ENCODE measurements at regions not wholly inside any gene's neighbourhood (a gene's known extent, or its start where the extent isn't known, plus 50 kb on each side); places are given as distances from the start of the nearest gene placed in this dataset.
"Not testable (repeated sequence)": the region's sequence is repeated elsewhere in the genome, so short reads cannot be mapped to it uniquely, and the experiment has no call there.

- RAD21 ChIA-PET (ENCODE audit: low non-redundant PET in 1 of 2, low total read pairs in 2 of 2, uncharacterized antibody in 2 of 2, unreplicated experiment in 2 of 2); H3K27me3 ChIP-seq (ENCODE audit: insufficient read depth, low read length); ATAC-seq; H3K36me3 ChIP-seq (ENCODE audit: control insufficient read depth in 1 of 2, insufficient read depth in 2 of 2, low read length in 2 of 2); CTCF ChIA-PET; H3K4me1 ChIP-seq (ENCODE audit: control insufficient read depth in 1 of 2, insufficient read depth in 2 of 2, low read length in 2 of 2); H3K9me2 ChIP-seq (ENCODE audit: insufficient read depth); H2AFZ ChIP-seq (ENCODE audit: low read depth, low read length, poor library complexity, severe bottlenecking); H4K20me1 ChIP-seq (ENCODE audit: insufficient read depth); BruUV-seq (replicated peaks); H3K79me2 ChIP-seq (ENCODE audit: insufficient read depth, low read length); POLR2A ChIA-PET; H3K4me2 ChIP-seq (ENCODE audit: low read length); intact Hi-C loops (cut with micrococcal nuclease); H3K9me3 ChIP-seq (ENCODE audit: control insufficient read depth in 1 of 2, insufficient read depth in 1 of 2, low read depth in 1 of 2, low read length in 2 of 2); DNase-seq (ENCODE audit: low read depth, low spot score); H3K4me3 ChIP-seq (replicated peaks in 1 of 2; ENCODE audit: low read depth in 1 of 2, low read length in 2 of 2); H3K27ac ChIP-seq (ENCODE audit: low read depth, low read length); H3K9ac ChIP-seq (ENCODE audit: low read length): not testable (repeated sequence)
Measured at GRCh38 chr9:41839786-41840185, 289.4 kb downstream of the CNTNAP3B start.

GRCh38 chr9:41838953-41839352, 290.3 kb downstream of the CNTNAP3B start:
- ATAC-seq; RAD21 ChIA-PET (ENCODE audit: low non-redundant PET in 1 of 2, low total read pairs in 2 of 2, uncharacterized antibody in 2 of 2, unreplicated experiment in 2 of 2); H3K4me2 ChIP-seq (ENCODE audit: low read length); H3K9ac ChIP-seq (ENCODE audit: low read length); H3K79me2 ChIP-seq (ENCODE audit: insufficient read depth, low read length); H3K4me3 ChIP-seq (replicated peaks in 1 of 2; ENCODE audit: low read depth in 1 of 2, low read length in 2 of 2); H3K4me1 ChIP-seq (ENCODE audit: control insufficient read depth in 1 of 2, insufficient read depth in 2 of 2, low read length in 2 of 2); DNase-seq (ENCODE audit: low read depth, low spot score); H3K9me3 ChIP-seq (ENCODE audit: control insufficient read depth in 1 of 2, insufficient read depth in 1 of 2, low read depth in 1 of 2, low read length in 2 of 2); H3K9me2 ChIP-seq (ENCODE audit: insufficient read depth); H3K27ac ChIP-seq (ENCODE audit: low read depth, low read length); POLR2A ChIA-PET; H2AFZ ChIP-seq (ENCODE audit: low read depth, low read length, poor library complexity, severe bottlenecking); intact Hi-C loops (cut with micrococcal nuclease); CTCF ChIA-PET; H4K20me1 ChIP-seq (ENCODE audit: insufficient read depth); BruUV-seq (replicated peaks); H3K36me3 ChIP-seq (ENCODE audit: control insufficient read depth in 1 of 2, insufficient read depth in 2 of 2, low read length in 2 of 2); H3K27me3 ChIP-seq (ENCODE audit: insufficient read depth, low read length): not testable (repeated sequence)

DNA sequence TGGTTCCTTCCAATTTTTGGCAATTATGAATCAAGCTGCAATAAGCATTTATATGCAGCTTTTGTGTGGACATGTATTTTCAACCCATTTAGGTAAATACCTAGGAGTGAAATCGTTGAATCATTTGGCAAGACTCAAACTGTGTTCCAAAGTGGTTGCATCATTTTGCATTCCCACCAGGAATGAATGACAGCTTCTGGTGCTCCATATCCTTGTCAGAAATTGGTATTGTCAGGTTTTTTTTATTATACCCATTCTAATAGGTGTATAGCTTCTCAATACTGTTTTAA, 290.7 kb downstream of the CNTNAP3B start:
- H3K9me2 ChIP-seq (ENCODE audit: insufficient read depth); DNase-seq (ENCODE audit: low read depth, low spot score); H3K4me3 ChIP-seq (replicated peaks in 1 of 2; ENCODE audit: low read depth in 1 of 2, low read length in 2 of 2); RAD21 ChIA-PET (ENCODE audit: low non-redundant PET in 1 of 2, low total read pairs in 2 of 2, uncharacterized antibody in 2 of 2, unreplicated experiment in 2 of 2); ATAC-seq; H3K9me3 ChIP-seq (ENCODE audit: control insufficient read depth in 1 of 2, insufficient read depth in 1 of 2, low read depth in 1 of 2, low read length in 2 of 2); BruUV-seq (replicated peaks); H3K9ac ChIP-seq (ENCODE audit: low read length); H3K36me3 ChIP-seq (ENCODE audit: control insufficient read depth in 1 of 2, insufficient read depth in 2 of 2, low read length in 2 of 2); POLR2A ChIA-PET; CTCF ChIA-PET; intact Hi-C loops (cut with micrococcal nuclease); H3K4me1 ChIP-seq (ENCODE audit: control insufficient read depth in 1 of 2, insufficient read depth in 2 of 2, low read length in 2 of 2); H3K4me2 ChIP-seq (ENCODE audit: low read length); H4K20me1 ChIP-seq (ENCODE audit: insufficient read depth); H3K27me3 ChIP-seq (ENCODE audit: insufficient read depth, low read length); H2AFZ ChIP-seq (ENCODE audit: low read depth, low read length, poor library complexity, severe bottlenecking); H3K79me2 ChIP-seq (ENCODE audit: insufficient read depth, low read length); H3K27ac ChIP-seq (ENCODE audit: low read depth, low read length): not testable (repeated sequence)

DNA sequence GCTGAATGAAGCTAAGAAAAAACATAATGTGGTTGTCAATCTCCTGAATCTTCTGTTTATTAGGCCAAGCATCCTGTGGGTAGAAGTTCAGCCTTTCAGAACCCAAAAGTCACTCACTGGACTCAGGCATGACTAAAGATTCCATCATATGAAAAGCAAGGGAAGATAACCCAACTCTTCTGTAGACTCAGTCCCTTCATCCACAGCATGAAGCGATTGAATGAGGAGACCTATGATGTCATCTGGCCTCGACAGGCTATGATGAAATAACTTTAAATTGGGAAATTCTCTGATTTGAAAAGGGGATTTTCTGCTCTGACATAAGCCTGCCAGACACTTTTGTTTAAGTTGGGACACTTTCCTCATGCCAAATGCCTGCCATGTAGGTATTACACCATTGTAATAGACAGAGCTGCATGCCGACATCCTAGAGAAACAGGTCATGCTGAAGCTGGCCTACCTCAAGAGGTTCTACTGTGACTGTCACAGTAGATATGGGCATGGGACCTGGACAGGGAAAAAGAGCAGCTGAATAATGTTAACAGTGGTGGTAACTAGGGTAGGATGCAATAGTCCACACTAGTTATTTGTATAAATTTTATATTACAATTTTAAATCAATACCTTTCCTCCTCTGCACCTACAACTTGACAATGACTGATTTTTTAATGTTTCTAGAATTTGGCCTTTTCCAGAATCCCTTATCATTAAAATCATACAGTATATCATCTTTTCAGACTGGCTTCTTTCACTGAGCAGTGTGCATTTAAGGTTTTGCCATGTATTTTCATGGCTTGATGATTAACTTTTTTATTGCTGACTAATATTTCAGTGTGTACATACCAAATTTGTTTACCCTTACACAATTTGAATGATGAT, 291.3 kb downstream of the CNTNAP3B start:
- H3K9me2 ChIP-seq (ENCODE audit: insufficient read depth); H3K27me3 ChIP-seq (ENCODE audit: insufficient read depth, low read length); H3K79me2 ChIP-seq (ENCODE audit: insufficient read depth, low read length); H3K4me2 ChIP-seq (ENCODE audit: low read length); BruUV-seq (replicated peaks); H4K20me1 ChIP-seq (ENCODE audit: insufficient read depth); H3K9ac ChIP-seq (ENCODE audit: low read length); intact Hi-C loops (cut with micrococcal nuclease); H3K9me3 ChIP-seq (ENCODE audit: control insufficient read depth in 1 of 2, insufficient read depth in 1 of 2, low read depth in 1 of 2, low read length in 2 of 2); ATAC-seq; RAD21 ChIA-PET (ENCODE audit: low non-redundant PET in 1 of 2, low total read pairs in 2 of 2, uncharacterized antibody in 2 of 2, unreplicated experiment in 2 of 2); POLR2A ChIA-PET; H3K36me3 ChIP-seq (ENCODE audit: control insufficient read depth in 1 of 2, insufficient read depth in 2 of 2, low read length in 2 of 2); H3K27ac ChIP-seq (ENCODE audit: low read depth, low read length); H3K4me1 ChIP-seq (ENCODE audit: control insufficient read depth in 1 of 2, insufficient read depth in 2 of 2, low read length in 2 of 2); H2AFZ ChIP-seq (ENCODE audit: low read depth, low read length, poor library complexity, severe bottlenecking); H3K4me3 ChIP-seq (replicated peaks in 1 of 2; ENCODE audit: low read depth in 1 of 2, low read length in 2 of 2); CTCF ChIA-PET; DNase-seq (ENCODE audit: low read depth, low spot score): not testable (repeated sequence)

Data from HCT116 (cell line).